ENCODE measurements at regions not wholly inside any gene's neighbourhood (a gene's known extent, or its start where the extent isn't known, plus 50 kb on each side); places are given as distances from the start of the nearest gene placed in this dataset.
"Not testable (repeated sequence)": the region's sequence is repeated elsewhere in the genome, so short reads cannot be mapped to it uniquely, and the experiment has no call there.

DNA sequence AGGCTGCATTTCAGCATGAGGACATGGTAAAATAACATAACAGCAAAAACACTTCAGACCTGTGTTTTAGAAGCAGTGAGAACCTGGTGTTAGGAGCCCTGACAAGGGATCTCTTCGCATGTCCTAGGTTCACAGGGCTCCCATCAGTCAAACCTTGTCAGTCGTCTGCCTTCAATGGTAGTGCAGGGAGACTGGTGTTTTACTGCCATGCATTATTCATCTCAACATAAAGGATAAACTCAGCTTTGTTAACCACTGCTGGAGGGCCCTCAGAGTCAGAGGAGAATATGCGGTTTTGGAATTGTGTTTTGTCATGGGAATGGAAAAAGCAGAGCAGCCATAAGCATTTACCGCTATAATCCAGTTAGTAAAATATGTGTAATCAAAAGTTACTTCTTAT lies 275.9 kb upstream of the GCFC2 start:
- no peak for DNase-seq

DNA sequence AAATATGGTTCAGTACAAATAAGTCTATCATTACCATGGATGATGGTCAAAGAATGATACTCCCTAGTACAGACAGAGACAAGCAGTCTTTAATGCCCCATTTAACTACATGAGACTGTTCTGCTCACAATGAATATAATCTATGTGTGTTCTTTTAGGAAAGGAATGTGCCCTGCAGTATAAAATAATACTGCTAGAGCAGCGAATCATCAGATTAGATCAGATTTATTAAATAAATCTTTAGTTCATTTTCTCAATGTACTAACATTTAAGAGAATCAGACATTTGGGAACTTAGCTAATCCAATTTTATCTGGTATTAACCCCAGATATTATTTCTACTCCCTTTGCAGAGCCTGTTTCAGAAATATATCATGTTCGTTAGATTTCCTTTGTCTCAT lies 272.0 kb upstream of the GCFC2 start:
- DNase-seq = no peak

DNA sequence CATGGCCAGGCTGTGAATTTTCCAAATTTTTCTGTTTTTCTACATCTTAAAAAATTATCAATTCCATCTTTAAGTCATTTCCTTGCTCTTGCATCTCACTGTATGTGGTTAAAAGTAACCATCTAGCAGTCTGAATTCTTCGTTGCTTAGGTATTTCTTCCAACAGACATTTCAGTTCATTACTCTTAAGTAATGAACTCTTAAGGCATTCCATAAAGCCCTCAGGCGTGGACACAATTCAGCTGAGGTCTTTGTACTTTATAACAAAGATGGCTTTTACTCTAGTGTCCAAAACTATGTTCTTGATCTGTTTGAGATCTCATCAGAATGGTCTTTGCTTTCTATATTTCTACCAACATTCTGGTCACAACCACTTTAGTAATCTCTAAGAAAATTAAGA lies 253.9 kb upstream of the GCFC2 start:
- DNase-seq = no peak

DNA sequence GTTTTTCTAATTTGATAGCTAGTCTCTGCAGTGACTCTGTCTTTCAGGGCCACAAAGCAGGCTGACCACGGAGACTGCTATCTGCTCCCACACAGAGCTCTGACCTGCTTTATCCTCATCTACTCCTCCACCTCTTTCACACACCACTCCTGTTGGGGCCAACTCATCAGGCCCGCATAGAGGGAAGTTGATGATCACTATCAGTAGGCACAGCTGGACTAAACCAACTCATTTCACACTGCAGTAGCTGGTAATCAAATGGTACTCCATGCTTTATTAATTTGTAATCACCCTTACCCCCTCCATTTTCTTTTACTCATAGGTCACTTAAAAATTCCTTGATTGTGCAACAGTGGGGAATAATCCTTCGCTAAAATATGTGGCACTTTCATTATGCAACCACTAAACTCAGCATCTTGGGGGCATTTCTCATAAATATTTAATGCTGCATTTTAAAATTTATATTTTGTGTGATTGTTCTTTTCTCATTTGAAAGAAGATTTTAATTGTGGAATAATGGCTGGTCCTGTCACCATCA lies 249.8 kb upstream of the GCFC2 start:
- no peak for DNase-seq

DNA sequence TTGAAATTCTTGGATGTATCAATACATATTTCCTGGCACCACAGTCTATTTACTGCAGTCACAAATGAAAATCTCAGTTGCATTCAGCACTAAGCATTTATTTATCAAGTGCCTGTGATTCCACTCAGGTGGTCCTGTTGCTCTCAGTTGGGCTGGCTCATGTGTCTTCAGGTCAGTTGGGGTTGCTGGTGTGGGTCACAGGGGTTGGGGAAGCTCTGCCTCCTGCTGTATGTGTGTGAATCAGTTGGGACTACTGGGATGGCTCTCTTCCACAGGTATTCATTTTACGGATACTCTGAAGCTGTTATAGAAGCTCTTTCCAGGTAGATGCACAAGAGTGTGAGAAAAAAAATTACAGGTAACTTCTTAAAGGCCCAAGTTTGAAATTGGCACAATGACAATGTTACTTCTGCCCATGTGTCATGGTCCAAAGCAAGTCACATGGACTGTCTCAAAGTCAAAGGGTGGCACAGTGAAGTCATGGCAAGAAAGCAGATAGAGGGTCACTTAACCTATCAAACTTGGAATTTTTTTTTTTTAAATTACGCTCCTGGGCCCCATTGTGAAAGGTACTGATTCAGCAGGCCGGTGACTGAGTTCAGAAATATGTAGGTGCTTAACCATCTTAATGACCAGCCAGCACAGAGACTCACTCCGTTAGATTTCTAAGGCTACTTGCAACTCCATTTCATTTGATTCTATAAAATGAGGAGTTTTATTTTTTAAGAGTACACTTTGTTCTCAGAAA lies 249.2 kb upstream of the GCFC2 start:
- no peak for DNase-seq

DNA sequence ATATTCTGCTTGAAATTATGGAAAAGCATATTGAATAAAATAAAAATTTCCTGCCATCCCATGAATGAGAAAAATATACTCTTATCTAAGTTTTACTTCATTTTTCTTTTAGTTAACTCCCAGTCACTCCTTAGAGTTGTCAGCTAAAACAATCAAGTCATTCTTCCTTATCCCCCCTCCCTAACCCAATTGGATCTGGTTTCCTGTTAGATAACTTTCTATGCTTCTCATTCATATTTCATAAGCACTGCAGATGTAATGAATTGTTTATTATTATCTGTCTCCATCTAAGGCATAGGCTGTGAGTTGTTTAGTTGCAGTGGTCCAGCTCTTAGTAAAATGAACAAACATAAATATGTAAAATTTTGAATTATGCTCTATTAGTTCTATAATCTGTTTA lies 244.0 kb upstream of the GCFC2 start:
- no peak for DNase-seq

DNA sequence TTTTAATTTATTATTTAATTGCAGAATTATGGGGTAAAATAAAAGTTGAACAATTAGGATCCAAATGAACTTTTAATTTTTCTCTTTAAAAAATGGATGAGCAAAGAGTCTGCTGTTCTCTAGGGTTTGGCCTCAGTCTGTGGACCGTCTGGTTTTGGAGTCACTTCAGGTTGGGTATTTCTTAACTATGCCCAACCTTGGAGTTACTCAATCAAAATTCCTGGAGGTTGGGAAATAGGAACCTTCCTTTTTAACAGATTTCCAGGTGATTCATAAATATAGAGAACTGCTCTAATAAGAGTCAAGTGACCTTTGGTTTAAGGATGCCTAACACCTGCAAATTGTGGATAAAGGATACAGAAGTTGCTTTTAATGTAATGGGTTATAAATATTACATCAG lies 241.5 kb upstream of the GCFC2 start:
- no peak for DNase-seq

DNA sequence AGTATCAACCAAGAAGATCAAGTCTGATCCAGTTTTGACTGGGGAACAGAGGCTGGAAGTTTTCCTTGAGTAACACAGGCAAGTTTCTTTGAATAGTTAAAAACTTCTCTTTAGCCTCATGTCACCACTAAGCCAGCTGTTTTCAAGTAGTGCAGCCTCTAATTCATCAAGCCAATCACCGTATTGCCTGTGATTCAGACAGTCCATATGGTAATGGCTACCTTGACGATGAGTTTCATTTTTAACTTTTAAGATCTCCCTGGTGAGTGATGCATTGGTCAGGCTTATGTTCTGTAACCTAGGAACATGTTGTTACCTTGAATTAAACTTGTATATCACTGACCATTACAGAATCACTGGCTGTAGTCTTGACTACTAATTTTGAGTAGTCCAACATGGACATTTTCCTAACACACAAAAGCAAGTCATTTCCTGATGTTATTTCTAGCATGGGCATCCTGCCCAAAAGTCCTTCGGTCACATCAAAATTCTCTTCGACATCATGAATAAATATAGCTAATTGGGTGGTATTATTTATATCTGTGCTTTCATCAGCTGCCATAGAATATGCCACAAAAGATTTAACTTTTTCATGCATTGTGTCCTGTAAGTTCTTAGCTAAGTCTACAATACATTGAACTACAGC lies 238.8 kb upstream of the GCFC2 start:
- DNase-seq = no peak

DNA sequence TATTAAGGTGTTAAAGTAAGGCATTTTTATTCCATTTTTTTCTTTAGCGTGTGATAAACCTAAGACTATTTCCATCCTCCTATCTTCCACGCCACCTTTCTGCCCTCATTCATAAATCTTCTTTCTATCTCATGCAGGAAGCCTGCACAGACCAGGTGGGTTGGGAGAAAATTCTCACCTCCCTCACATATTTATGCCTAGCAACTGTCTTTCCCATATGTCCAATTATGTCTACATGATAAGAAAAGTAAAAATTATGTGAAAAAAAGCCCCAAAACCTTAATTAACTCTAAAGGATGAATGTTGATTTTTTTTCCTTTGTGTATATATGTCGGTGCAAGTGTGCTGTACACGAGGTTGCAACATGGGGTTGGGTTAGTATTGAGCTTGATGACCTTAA lies 225.6 kb upstream of the GCFC2 start:
- no peak for DNase-seq

DNA sequence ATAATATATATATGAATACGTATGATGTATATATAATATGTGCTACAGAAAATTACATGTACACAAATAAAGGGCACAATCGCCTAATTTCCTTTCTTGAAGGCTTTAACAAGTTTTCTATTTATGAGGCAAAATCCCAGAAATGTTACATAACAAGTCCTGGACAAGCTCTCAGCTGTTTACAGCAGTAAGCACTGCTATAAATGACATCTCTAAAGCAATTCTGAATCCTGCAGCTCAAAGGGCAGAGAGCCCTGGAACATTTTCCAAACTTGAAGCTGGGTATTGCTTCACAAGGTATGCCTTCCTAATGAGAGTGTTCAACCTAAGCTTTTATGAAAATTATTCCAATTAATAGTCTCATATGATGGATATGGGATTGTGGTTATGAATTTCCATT lies 222.3 kb upstream of the GCFC2 start:
- DNase-seq = no peak

DNA sequence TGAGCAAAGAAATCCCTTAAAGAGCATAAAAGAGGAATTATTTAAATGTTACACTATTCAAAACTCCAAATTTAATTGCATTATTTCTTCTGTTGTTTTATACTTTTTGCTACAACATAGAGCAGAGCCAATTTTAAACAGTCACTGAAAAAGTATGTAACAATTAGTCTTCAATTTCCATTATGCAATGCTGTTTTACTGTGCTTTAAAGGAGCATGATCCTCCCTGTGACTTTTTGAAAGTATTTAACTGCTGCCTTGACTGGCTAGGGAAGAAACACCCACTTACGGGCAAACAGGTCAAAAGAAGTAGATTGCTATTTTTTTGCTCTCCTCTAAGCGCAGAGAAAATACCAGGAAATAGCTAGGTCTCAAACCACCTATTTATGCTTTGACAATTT lies 217.4 kb upstream of the GCFC2 start:
- no peak for DNase-seq

DNA sequence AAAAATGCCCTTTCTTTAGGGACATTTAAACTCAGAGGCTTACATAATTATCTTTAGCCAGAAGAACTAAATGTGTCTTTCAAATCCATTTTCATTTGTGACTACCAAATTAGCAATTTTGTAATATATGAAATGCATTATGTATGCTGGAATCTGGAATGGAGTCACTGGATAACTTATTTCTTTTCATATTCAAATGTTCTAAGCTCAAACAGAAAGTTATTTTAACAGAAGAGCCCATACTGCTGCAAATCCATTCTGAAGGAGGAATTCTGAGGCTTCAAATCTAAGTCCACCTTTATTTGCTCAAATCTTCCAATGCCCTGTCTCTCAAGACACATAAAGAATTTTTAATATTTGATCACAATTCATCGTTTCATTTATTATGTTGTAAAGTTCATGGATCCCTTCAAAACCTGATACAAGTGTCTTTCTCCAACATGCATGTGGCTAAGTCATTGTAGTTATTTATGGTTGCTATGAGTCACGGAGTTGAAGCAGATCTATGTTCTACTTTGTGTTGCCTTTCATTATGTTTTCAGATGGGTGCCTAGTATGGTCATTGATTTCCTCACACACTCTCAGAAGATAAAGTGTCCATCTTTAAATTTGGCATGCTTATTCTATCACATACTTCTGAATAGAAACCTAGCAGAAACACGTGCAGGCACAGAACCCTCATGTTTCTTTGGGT lies 214.8 kb upstream of the GCFC2 start:
- no peak for DNase-seq

DNA sequence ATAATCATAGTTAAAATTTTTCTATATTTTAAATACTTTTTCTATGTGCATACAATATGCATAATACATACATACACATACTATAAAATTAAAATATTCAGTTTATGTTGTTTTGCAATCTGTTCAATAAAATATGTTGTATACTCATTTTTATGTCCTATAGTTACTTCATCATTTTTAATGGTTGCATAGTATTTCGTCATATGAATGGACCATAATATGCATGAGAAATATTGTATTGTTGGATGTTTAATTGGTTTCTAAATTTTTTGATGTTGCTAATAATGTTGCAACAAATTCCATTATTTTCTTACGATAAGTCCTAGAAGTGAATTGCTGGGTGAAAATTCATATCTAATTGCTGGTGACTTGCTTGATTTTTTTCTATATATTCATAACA lies 211.5 kb upstream of the GCFC2 start:
- no peak for DNase-seq

DNA sequence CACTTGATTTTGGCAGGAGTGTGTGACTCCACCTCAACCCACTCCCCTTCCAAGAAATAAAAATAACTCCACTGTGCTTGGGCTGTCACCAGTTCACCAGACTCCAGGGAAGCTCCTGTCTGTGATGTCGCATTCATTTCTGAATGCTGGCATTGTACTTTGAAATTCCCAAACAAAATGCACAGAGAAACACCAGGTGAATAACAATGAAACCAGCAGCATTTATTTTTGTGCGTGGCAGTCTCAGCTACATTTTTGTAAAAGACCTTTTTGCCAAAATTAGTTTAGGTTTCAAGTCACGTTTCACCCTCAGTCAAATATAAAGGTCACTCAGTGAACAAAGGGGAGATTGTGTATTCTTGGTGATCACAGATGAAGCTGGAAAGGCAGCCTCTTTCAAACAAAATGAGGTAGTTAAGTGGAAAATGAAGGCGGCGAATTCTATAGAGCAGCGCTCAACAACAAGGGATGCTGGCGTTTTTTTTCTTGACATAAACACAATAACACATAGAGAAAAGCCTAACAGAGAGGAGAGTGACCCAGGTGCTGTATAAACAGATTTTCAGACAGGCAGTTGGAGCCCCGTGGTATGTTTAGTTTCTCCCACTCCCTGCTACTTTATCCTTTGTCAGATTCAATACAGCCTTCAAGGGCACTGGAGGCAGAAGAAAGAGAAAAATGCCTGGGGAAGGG lies 210.3 kb upstream of the GCFC2 start:
- DNase-seq = peak; percentile 47 to 71

DNA sequence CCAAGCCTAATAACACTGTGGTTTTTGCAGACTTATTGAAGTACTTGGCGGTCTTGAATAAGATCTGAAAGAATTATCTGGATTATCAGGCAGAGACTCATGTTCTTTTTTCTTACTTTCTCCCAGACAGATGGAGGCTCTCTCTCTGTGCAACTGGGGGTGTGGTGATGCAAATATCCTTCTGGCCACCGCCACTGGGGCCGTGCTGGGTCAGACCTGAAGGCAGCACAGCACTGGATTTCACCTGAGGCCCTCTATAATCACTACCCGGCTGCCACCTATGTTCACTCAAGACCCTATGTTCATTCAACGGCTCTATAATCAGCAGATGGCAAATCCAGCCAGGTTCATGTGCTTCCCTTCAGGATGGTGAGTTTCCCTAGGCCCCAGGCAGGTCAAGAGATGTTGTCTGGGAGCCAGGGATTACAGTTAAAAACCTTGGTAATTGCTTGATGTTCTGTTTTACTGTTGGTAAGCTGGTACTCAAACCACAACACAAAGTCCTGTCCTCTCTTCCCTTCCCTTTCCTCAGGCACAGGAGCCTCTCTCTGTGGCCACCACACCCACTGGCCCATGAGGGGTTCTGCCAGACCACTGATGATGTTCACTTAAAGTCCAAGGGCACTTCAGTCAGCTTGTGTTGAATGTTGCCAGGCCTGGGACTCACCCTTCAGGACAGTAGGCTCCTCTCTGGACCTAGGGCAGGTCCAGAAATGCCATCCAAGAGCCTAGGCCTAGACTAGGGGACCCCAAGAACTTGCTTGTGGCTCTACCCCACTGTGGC lies 205.3 kb upstream of the GCFC2 start:
- no peak for DNase-seq

DNA sequence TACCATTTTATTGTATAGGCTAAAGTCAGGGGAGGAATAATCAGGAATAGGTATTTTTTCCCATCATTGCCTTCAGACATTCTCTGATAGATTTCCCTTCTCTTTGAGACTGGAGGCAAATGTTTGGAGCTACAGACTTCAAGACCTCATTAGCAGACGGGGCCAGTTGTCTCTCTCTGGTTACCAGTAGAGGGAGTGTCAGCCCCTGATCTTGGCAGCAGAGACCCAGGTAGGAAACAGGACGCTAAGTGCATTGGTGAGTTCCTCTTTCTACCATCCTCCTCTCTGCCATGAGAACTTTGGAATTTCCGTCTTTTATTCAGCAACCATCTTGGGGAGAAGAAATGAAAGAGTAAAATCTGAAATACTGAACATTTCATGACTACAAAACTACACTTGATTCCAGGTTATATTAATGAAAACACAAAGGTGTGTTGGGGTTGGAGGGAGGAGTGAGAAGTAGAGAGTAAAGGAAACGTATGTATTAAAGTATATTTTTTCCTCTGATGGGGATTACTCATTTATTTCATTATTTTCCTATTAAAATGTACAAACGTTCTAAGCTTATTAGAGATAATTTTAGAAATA lies 186.2 kb upstream of the GCFC2 start:
- peak; percentile 13 to 37 for DNase-seq

DNA sequence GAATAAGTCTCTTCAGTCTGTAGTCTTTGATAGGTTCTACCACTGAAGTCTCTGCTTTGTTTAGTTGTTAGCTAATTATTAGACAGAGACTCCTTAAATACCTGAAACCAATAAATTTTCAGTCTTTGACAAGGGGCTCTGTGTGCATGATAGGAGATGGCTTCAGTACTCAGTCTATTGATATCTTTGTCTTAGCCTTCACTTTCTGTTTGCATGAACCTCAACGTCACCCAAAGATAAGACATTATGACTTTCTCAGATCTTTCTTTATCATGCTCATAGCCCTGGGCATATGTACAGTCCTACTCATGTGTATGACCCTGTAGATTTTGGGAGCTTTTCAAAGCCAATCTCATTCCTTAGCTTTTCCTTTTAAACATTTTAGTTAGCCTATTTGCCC lies 183.5 kb upstream of the GCFC2 start:
- DNase-seq = no peak

DNA sequence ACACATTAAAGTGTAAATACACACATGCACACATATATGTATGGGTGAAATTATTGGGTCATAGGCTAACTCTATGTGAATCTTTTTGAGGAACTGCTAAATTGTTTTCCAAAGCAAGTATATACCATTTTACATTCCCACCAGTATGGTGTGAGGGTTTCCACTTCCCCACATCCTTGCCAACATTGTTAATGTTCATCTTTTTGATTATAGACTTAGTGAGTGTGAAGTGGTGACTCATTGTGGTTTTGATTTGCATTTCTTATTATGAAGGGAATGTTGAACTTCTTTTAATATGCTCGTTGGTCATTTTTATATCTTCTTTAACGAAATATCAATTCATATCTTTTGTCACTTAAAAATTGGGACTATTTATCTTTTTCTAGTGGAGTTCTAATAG lies 181.8 kb upstream of the GCFC2 start:
- no peak for DNase-seq

DNA sequence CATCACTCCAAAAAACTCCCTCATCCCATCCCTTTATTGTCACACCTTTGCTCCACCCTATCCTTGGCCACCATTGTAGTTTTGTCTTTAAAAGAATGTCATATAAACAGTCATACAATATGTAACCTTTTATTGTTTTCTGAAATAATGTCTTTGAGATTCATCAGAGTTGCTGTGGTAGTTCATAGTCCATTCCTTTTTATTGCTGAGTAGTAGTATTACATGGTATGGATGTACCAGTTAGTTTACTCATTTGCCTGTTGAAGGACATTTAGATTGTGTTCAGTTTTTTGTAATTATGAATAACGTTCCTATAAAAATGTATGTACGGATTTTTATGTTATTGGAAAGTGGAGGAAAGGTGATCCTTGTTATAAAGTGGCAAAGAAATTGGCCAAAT lies 171.8 kb upstream of the GCFC2 start:
- DNase-seq = no peak

DNA sequence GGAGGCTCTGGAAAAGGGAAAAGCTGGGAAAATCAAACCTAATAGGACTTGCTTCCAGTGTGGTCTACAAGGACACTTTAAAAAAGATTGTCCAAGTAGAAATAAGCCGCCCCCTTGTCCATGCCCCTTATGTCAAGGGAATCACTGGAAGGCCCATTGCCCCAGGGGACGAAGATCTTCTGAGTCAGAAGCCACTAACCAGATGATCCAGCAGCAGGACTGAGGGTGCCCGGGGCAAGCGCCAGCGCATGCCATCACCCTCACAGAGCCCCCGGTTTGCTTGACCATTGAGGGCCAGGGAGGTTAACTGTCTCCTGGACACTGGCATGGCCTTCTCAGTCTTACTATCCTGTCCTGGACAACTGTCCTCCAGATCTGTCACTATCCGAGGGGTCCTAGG lies 164.9 kb upstream of the GCFC2 start:
- not testable (repeated sequence) for DNase-seq

DNA sequence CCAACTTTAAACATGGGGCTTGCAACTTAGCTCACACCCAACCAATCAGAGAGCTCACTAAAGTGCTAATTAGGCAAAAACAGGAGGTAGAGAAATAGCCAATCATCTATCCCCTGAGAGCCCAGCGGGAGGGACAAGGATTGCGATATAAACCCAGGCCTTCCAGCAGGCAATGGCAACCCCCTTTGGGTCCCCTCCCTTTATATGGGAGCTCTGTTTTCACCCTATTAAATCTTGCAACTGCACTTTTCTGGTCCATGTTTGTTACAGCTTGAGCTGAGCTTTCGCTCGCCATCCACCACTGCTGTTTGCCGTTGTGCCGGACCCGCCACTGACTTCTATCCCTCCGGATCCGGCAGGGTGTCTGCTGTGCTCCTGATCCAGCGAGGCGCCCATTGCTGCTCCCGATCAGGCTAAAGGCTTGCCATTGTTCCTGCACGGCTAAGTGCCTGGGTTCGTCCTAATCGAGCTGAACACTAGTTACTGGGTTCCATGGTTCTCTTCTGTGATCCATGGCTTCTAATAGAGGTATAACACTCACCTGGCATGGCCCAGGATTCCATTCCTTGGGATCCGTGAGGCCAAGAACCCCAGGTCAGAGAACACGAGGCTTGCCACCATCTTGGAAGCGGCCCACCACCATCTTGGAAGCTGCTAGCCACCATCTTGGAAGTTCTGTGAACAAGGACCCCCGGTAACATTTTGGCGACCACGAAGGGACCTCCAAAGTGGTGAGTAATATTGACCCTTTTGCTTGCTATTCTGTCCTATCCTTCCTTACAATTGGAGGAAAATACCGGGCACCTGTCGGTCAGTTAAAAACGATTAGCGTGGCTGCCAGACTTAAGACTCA lies 161.3 kb upstream of the GCFC2 start:
- not testable (repeated sequence) for DNase-seq
